Thyroid gland (tissue), 4 donors: ENCODE measurements at regions not wholly inside any gene's neighbourhood (a gene's known extent, or its start where the extent isn't known, plus 50 kb on each side); places are given as distances from the start of the nearest gene placed in this dataset.
"Not testable (repeated sequence)": the region's sequence is repeated elsewhere in the genome, so short reads cannot be mapped to it uniquely, and the experiment has no call there.

Experiments used
- POLR2A ChIP-seq, 2 donors: fragments of 450-650 bp; IDR thresholded peaks; one replicate each; pipeline ENCODE4 v1.6.1; 2017; ENCODE audit warnings: antibody characterized with exemption in 2 of 2, mild to moderate bottlenecking in 2 of 2, moderate library complexity in 1 of 2
- TF ChIP-seq, protein P1 (sequence below), 6 experiments: fragments of 200-600 bp in 3 of 6; fragments of 450-650 bp in 3 of 6; sonication (generic) in 3 of 6; IDR thresholded peaks; one replicate each; pipeline ENCODE4 v1.5.1; 2016 to 2019; ENCODE audit warnings: antibody characterized with exemption in 6 of 6, mild to moderate bottlenecking in 2 of 6, inconsistent platforms in 1 of 6, moderate library complexity in 1 of 6

DNA sequence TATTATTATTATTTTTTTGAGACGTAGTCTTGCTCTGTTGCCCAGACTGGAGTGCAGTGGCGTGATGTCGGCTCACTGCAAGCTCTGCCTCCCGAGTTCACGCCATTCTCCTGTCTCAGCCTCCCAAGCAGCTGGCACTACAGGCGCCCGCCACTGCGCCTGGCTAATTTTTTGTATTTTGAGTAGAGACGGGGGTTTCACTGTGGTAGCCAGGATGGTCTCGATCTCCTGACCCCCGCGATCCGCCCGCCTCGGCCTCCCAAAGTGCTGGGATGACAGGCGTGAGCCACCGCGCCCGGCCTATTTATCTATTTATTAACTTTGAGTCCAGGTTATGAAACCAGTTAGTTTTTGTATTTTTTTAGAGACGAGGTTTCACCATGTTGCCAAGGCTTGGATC lies 3901.0 kb upstream of the OR11H1 start:
- TF ChIP-seq, protein P1, sequence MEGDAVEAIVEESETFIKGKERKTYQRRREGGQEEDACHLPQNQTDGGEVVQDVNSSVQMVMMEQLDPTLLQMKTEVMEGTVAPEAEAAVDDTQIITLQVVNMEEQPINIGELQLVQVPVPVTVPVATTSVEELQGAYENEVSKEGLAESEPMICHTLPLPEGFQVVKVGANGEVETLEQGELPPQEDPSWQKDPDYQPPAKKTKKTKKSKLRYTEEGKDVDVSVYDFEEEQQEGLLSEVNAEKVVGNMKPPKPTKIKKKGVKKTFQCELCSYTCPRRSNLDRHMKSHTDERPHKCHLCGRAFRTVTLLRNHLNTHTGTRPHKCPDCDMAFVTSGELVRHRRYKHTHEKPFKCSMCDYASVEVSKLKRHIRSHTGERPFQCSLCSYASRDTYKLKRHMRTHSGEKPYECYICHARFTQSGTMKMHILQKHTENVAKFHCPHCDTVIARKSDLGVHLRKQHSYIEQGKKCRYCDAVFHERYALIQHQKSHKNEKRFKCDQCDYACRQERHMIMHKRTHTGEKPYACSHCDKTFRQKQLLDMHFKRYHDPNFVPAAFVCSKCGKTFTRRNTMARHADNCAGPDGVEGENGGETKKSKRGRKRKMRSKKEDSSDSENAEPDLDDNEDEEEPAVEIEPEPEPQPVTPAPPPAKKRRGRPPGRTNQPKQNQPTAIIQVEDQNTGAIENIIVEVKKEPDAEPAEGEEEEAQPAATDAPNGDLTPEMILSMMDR (IDR thresholded peaks at IDR 0.05): not testable (repeated sequence)
- not testable (repeated sequence) for TF ChIP-seq POLR2A (IDR thresholded peaks at IDR 0.05)
